AG08395 (cell line): ENCODE measurements at regions not wholly inside any gene's neighbourhood (a gene's known extent, or its start where the extent isn't known, plus 50 kb on each side); places are given as distances from the start of the nearest gene placed in this dataset.

Experiments
- DNase-seq: peaks from one replicate; pipeline ENCODE4 v3.0.0; 2012; ENCODE audit warnings: mixed read lengths, low spot score

DNA sequence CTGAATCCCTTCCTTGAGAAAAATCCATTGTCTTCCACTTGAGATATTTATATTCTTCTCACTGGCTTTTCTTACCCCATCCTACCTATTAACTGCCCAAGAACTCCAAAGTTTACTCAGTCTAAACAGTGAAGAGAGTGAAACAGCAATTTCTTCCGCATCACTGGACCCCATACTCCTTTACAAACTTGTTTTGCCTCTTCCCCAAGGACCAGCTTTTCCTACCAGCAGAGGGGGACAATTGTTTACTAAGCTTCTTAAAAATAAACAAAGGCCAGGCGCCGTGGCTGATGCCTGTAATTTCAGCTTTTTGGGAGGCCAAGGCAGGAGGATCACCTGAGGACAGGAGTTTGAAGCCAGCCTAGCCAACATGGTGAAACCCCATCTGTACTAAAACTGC is 52.0 kb downstream of the LRATD1 start:
- DNase-seq: no peak

DNA sequence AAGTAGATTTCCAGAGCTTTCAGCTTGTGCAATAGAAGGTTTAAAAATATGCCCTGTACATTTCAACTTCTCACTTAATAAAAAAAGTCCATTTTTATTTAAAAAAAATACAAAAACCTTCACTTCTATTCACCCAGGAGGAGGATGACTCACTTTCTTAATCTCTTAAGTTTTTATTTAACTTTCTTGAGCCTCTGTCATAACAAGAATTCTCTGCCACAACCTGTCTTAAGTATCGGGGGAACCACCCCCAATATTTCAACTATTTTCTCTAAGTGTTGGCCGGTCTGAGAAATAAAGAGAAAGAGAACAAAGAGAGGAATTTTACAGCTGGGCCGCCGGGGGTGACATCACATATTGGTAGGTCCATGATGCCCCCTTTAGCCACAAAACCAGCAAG is 58.4 kb downstream of the LRATD1 start:
- DNase-seq: no peak

DNA sequence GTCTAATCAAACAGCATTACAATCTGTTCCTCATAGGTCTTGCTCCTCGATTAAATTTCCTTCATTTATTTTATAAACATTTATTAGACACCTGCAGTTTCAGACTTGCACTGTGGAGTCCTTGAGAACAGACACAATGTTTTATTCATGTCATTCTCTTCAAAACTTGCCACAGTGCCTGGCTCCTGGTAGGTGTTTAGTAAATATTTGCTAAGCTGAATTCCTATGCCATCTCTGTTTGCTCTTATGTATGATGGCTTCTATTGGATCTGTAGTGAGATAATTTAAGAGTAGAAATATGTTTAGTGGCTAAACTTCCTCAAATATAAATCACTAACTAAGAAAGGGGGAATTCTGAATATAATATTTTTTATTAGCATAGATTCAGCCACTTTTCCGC is 61.4 kb downstream of the LRATD1 start:
- DNase-seq: no peak

DNA sequence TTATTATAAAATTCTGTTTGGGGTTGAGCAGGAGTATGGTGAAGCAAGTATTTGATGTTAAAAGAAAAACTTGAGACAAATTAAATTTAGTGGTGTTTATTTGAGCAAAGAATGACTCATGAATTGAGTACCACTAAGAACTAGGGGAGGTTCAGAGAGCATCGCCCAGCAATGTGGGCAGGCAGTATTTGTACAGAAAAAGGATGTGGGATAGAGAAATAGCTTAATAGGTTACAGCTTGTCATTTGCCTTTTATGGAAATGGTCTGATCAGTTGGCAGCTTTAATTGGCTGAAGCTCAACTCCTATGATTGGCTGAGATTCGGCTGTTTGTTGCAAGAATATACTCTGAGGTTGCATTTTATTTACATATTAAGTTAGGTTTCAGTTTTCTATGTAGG is 68.2 kb downstream of the LRATD1 start:
- DNase-seq: peak; percentile 38

DNA sequence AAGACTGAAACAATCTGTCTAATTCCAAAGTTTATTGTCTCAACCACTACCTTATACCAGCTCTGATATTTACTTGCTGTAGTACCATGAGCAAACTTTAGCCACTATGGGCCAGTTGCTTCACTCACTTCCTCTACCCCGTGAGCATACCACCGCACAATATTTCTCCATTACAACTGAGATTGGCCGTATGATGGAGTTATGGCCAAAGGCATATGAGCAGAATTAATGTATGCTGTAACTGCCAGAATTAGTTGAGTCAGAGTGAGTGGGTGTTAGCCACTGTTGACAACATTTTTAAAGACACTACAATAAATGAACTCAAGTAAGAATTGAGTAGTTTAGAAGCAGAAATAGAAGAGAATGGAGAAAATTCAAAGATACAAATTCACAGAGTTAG is 69.7 kb downstream of the LRATD1 start:
- no peak for DNase-seq

DNA sequence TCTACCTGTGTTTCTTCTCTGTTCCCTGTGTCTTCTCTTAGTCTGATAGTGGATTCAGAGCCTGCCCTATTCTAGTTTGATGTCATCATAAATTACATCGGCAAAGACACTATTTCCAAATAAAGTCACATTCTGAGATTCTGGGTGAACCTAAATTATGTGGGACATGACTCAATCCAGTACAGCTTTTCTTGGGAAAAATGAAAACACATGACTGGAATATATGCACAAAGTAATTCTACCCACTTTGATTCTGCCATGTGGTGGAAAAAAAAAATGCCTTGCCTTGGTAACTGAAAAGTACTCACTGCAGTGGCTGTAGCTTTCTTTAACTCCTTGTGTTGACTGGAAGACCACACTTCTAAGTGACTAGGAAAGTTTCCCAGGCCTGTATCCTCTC is 73.7 kb downstream of the LRATD1 start:
- no peak for DNase-seq

DNA sequence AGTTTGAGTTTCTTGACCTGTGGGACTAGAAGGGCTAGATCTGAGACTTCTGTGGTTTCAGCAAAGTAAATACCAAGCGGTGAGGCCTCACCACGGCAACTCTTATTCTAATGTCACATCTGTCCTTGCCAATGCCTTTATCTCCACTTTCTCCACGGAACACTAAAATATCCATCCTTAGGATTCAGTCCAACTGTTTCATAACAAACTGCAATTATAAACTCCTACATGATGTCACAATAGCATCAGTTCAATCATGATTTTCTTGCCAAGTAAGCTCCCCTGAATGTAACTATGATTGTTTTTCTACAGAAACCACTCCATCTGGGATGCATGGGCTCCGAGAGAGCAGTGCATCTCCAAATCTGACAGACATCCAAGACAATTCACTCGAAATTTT is 79.6 kb downstream of the LRATD1 start:
- DNase-seq: peak; percentile 33

DNA sequence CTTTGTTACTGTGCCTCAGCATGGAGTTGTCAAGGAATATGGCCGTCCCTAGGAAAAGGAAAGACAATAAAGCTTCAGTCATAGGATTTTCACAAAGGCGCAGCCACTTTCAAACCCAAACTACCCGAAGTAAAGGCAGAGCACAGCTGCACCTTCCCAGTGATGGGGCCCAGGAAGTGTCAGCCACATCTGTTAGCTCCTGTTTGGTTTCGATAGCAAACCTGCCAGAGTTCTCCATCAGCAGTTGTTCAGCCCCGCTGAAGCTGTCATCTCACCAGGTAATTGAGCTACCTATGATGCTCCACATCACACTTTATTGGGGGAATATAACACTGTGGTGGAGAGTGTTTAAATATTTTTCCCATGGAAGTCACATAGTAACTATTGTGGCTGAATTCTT is 80.7 kb downstream of the LRATD1 start:
- no peak for DNase-seq

DNA sequence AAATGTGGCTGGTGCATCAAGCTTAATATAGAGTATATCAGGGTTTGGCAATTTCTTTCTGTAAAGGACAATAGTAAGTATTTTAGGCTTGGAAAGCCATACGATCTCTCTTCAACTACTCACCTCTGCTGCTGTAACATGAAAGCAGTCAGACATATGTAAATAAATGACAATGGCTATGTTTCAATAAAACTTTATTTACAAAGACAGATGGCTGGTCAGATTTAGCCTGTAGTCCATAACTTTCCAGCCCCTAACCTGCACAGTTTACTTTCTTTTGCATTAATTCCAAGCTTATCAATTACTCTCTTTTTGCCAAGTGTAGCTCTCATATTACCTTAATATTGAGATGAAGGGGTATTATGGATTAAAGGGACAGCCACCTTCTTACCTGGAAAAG is 83.1 kb downstream of the LRATD1 start:
- DNase-seq: no peak

DNA sequence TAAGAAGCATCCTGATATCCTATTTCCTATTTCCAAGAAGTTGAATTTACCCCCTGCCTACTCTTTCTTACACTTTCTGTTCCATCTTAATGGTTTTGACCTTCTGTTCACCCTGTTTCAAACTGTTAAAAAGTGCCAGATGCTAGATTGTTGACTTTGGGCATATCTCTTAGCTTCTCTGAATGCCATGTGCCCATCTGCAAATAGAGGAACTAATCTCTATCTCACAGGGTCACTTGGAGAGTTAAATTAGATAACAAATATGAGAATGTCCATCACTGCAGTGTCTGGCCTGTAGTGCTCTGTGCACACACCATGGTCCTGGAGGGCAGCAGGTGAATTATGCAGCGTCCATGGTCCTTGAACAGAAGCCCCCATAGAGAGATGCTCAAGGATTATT is 83.8 kb downstream of the LRATD1 start:
- no peak for DNase-seq

DNA sequence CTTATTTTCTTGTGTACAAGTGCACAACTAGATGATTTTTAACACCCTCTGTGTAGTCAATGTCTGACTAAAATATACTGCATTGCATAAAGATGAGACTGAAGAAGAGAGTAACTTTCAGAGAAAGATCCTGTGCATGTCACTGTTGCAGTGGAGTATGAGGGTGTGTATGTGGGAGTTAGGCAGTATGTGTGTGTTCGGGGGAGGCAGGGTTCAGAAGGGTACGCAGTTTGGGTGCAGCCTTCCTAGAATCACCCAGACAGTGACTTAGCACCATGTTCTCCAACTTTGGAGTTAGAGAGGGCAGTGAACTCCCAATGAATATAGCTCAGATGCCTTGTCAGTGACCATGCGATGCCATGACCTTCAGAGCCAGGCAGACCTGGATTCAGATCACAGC is 84.6 kb downstream of the LRATD1 start:
- no peak for DNase-seq

DNA sequence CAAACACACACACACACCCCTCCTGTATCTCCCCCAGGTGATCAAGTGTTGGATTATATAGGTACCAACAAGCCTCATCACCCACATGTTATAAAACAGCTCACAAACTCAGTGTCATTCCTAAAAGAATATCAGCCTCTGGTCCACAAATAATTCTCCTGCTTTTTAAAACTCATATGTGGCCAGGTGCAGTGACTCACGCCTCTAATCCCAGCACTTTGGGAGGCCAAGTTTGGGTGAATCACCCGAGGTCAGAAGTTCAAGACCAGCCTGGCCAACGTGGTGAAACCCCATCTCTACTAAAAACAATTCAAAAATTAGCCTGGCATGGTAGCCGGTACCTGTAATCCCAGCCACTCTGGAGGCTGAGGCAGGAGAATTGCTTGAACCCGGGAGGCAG is 87.8 kb downstream of the LRATD1 start:
- no peak for DNase-seq

DNA sequence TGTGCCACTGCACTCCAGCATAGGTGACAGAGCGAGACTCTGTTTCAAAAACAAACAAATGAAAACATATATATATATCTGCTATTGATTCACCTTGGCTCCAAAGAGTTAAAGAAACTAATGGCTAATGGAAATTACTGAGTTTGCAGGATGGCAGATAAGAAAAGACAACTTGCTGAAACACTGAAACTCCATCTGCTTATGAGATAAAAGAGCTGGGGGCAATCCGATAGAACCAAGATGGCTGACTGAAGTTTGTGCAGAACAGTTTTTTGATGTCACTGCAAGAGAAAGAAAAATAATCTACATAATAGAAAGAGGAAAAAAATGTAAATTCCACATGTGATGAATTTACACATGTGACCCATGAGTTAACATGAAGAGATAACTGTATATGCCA is 88.2 kb downstream of the LRATD1 start:
- DNase-seq: no peak

DNA sequence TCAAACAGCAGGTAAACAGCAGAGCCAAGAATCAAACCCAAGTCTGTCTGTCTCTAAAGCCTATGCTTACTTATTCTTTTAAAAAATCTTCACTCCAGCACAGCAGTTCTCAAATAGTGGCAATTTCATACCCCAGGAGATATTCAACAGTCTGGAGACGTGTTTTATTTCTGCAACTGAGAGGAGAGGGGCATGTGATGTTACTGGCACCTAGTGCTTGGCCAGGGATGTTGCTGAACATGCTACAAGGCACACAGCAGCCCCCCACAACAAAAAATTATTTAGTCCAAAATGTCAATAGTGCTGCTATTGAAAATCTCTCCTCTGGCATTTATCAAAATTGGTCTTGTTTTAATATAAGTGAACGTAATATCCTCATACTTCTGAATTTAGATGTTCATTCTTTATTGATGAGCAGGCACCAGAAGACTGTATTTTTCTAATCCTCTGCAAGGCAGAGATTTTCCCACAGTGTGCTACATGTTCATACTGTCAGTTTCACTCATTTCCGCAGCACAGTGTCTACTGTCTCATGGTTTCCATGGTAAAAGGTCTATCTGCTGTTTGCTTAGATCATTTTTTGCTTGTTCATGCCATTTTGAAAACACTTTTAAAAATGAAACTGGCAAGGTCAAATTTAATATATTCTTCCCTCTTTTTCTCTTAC is 90.5 kb downstream of the LRATD1 start:
- no peak for DNase-seq

DNA sequence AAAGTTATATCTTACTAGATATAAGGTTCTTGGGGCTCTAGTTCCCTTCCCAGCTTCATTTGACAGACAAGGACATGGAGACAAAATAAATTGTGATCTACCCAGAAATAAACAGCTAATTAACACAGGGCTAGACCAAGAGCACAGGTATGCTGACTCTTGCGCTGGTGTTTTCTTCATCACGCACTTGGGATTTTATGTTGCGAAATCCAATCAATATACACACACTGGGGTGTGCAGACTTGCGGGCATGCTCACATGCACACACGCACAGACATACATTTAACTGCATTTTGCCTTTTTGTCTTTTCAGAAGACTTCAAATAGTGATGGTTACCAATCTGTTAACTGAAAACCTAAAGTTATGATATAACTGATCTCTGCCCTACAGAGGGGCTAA is 91.2 kb downstream of the LRATD1 start:
- no peak for DNase-seq

DNA sequence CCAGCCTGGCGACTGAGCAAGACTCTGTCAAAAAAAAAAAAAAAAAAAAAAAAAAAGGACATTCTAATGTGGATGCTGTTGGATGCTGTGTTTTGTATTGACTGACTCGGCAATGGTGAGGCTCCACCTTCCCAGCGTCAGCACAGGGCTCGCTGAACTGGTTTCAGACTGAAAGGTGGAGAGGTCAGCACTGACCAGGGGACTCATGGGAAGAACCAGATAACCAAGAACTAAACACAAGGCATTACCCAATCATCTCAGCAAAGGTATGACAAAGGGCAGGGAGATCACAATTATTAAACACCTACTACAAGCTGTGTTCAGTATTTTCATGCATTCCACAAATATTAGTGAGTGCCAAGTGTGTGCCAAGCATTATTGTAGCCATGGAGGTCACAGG is 103.2 kb downstream of the LRATD1 start:
- DNase-seq: no peak

DNA sequence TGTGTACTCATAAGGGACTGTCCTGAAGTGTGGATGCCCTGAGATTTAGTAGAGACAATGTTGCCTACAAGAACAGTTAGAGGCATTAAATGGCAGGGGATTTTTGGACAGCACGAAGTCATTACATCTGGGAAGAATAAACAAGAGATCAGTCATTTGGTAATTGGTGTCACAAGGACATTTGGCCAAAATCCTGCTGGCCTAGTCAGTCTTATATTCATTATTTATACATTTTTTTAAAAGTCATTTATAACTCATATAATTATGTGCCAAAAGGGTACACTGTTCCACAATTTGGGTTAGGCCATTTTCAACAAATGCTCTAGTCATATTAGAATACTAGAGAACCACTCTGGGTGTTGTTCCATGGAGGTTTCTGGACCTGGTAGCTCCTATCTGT is 104.7 kb downstream of the LRATD1 start:
- no peak for DNase-seq

DNA sequence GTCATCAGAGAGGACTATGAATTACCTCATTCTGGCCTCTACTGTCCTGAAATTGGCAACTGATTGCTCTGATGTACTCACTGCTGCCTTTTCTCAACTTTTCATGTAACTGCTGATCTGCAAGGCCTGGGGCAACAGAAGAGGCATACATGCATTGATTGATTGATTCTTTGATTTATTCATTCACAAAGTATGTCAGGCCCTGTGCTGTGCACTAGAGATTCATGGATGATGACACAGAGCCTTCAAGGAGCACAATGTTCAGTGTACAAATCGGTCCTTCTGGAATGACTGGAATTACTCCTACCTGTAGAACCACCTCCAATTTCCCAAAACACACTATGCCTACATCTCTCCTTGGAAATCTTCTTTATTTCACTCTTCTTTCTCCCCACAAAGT is 111.3 kb downstream of the LRATD1 start:
- no peak for DNase-seq

DNA sequence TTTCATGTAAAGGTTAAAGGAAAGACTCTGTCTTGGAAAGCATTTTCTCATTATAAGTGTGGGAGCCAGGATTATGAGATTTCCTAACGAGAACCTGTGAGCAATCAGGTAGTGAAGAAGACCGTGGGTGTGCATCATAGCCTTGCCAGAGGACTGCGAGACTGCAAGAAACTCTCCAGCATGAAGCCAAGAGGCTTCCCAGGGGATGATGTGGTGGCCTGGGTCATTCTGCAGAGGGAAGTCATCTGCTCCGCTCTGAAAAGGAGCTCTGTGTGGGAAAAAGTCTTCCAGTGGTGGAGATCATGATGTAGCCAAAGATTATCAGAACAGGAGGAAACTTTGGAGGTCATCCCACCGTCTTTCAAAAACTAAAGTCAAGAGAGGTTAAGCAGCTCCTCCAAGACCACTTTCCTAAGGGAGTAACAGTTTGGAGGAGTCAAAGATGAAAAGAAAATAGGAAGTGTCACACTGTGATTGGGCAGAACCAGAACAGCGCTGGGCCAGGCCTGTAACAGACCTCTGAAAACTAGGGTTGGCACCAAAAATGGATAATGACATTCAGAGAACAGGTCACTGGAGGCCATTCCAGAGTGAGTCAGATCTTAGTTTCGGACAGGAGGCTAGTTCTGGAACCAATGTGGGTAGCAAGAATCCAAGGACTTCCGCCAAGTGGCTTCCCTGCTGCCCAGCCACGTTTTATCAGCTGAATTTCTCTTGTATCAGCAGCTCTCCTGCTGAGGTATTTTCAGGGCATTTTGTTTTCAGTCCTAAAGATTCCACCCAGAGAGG is 113.0 kb downstream of the LRATD1 start:
- DNase-seq: peak; percentile 69

DNA sequence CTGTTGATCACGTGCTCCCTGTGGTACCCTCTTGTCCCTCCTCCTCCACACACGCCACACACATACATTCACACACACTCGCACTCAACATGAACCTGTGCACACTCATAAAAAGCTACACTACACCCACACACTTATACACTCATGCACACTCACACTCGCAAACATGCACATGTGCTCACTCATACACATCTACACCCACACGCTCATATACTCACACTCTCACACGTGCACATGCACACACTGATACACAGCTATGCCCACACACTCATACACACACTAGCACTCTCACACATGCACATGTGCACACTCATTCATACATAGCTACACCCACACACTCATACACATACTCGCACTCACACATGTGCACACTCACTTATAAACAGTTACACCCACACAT is 113.6 kb downstream of the LRATD1 start:
- DNase-seq: no peak

DNA sequence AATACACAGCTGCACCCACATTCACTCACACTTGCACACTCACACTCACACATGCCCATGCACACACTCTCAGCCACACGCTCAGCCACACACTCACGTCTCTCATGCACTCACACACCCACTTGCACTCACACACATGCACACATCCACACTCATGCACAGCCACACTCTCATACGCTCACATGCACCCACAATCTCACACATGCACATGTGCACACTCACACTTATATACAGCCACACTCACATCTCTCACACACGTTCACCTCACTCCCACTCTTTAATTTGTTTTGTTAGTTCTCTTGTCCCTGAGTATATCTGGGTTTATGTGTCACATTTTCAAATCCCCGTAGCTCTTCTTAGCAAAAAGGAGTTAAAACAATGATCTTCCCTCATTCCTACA is 114.9 kb downstream of the LRATD1 start:
- DNase-seq: no peak

DNA sequence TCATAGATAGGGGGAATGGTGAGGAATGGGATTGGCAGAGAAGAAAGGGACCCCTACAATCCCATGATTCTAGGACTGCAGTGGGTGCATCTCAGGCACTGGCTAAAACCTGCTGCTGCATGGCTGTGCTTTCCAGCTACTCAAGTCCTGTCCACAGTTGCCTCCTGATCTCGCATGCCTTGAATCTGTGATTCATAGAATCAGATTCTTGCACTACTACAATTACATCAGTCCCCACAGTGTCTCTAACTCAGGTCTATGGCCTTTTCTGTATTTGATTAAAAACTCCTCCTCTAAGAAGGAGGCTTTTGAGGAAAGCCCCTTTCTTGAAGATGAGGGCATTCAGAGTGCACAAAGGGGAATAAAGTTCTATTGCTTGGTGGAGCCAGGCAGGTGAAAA is 117.4 kb downstream of the LRATD1 start:
- peak; percentile 46 for DNase-seq

DNA sequence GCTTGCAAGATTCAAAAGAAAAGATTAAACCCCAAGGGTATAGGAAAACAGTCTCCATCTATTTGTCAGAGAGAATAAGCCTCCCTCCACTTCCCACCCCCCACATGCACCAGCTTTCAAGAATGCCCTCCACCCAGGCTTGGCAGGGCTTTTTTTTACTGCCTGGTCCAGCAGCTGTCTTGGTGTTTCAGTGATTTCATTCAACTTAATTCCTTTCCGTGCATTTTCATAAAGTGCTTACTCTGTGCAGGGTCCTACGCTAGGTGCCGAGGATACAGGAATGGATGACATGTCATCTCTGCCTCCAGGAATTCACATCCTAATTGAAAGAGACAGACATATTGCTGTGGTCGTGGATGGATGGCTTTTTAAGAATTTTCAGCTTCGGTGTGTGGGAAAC is 117.9 kb downstream of the LRATD1 start:
- DNase-seq: no peak

DNA sequence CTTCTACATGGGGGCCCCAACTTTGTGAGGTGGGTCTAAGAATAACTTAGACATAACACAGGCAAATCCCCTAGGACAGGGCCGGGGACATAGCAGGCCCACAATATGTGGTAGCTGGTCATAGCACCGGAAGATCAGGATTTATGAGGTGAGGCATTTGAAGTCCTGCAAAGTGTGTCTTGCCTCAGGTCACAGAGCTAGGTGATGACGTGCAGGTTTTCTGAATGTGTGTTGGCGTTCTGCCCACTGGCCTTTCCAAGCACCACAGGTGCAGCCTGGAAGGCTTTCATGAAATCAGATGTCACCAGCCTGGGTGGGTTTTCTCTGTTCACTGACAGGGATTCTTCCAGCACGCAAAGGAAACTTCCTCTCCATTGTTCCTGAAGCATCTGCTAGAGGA is 119.1 kb downstream of the LRATD1 start:
- DNase-seq: no peak
